ENCODE measurements at regions not wholly inside any gene's neighbourhood (a gene's known extent, or its start where the extent isn't known, plus 50 kb on each side); places are given as distances from the start of the nearest gene placed in this dataset.

DNA sequence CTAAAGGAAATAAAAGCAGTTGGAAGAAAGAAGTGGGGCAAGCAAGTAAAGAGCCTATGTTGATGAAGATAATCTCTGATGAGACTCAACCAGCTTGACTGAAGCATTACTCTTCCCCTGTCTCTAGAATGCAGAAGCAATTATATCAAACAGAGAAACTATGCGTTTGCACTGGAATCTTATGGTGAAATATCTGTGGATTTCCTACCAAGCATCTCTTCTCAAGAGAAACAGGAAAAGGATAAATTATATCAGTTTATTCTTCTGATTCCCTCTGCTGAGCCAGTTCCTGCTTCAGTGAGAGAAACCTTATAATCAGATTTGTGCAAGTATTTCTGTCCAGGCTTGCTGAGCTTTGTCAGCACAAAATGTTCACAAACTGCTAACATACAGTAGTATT is 316.7 kb upstream of the SLC7A11 start:
- TF ChIP-seq EZH2 (IDR thresholded peaks at IDR 0.05; ENCODE audit: insufficient read depth, poor library complexity, severe bottlenecking) = no peak
- TF ChIP-seq EZH2phosphoT487 (IDR thresholded peaks at IDR 0.05; ENCODE audit: insufficient read depth, low read depth) = no peak
- no peaks in the 10 kb centered on the region for H3F3A ChIP-seq (ENCODE audit: insufficient read depth)
- in situ Hi-C loops (cut with MboI) = no loop called here
- no peaks in the 10 kb centered on the region for H3K4me1 ChIP-seq (ENCODE audit: insufficient read depth)
- no peaks in the 10 kb centered on the region for H3K36me3 ChIP-seq (ENCODE audit: low read depth)
- H3K4me3 ChIP-seq = no peak overlapping the region
- H3K4me2 ChIP-seq (ENCODE audit: unreplicated experiment) = no peak overlapping the region
- H2AFZ ChIP-seq = no peak overlapping the region
- no peak for DNase-seq
- no peaks in the 10 kb centered on the region for H3K9me2 ChIP-seq (ENCODE audit: insufficient read depth)
- WGBS, 2 experiments (ENCODE audit: low coverage in 1 of 2, low lambda C conversion rate in 2 of 2, missing lambda C conversion rate in 2 of 2) = 93 to 94% methylated on average over 1 of the region's 1 CpG
- H3K27me3 ChIP-seq (replicated peaks; ENCODE audit: insufficient read depth) = no peaks in the 10 kb centered on the region
- no peaks in the 10 kb centered on the region for H3K9me3 ChIP-seq (ENCODE audit: low read depth)
- no peak overlapping the region for H3K27ac ChIP-seq
- no peak overlapping the region for H3K9ac ChIP-seq
- H4K20me1 ChIP-seq (ENCODE audit: insufficient read depth) = no peaks in the 10 kb centered on the region
- H3K79me2 ChIP-seq (ENCODE audit: insufficient read depth) = no peaks in the 10 kb centered on the region

DNA sequence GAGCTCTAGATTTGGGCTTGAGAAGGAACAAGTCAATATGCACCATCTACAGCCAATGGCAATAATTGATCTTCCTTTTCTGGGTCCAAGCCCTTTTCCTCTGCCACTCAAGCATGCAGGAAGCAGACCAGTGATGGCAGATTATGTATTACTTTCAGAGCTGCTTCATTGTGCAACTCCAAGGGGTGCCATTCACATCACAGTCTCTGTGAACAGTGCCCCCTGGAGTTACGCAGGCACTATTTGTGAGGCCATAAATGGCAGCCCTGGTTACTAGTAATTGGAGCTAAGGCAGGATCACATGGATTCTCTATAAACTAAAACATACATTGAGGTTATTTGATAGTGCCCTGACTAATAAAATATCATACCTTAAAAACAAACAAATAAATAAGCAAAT is 313.4 kb upstream of the SLC7A11 start:
- Histone ChIP-seq H3K9me3 (ENCODE audit: low read depth) (no peaks in the 10 kb centered on the region), H4K20me1 (ENCODE audit: insufficient read depth) (no peaks in the 10 kb centered on the region), H3K4me2 (ENCODE audit: unreplicated experiment) (no peak overlapping the region), H3K79me2 (ENCODE audit: insufficient read depth) (no peaks in the 10 kb centered on the region), H3F3A (ENCODE audit: insufficient read depth) (no peaks in the 10 kb centered on the region), H3K9me2 (ENCODE audit: insufficient read depth) (no peaks in the 10 kb centered on the region), H3K4me1 (ENCODE audit: insufficient read depth) (no peaks in the 10 kb centered on the region), H3K4me3 (no peak overlapping the region), H3K9ac (no peak overlapping the region), H3K27ac (no peak overlapping the region), H2AFZ (no peak overlapping the region), H3K36me3 (ENCODE audit: low read depth) (no peaks in the 10 kb centered on the region), H3K27me3 (replicated peaks; ENCODE audit: insufficient read depth) (no peaks in the 10 kb centered on the region)
- in situ Hi-C loops (cut with MboI) = no loop called here
- peak; percentile 35 for DNase-seq
- WGBS, 2 experiments (ENCODE audit: low coverage in 1 of 2, low lambda C conversion rate in 2 of 2, missing lambda C conversion rate in 2 of 2) = 50 to 61% methylated on average over 1 of the region's 1 CpG
- no peak for TF ChIP-seq EZH2phosphoT487 (IDR thresholded peaks at IDR 0.05; ENCODE audit: insufficient read depth, low read depth)
- no peak for TF ChIP-seq EZH2 (IDR thresholded peaks at IDR 0.05; ENCODE audit: insufficient read depth, poor library complexity, severe bottlenecking)

DNA sequence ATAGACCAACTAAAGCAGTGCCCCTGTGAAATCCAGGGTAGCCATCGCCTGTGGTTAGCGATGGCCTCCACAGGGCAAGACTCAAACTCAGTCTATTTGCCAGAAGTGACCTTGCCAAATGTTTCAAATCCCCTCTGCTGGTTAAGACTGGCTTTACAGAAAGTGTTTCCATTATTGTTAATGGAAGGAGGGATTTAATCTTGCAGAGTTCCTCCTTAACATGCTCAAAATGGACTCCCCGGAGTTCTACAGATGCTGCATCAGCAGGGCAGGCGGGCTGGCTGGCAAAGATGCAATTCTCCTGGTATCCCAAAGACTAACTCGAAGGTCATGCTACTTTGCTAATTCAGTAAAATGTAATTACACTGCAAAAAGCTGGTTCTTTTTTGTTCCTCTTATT is 313.0 kb upstream of the SLC7A11 start:
- H3K4me3 ChIP-seq = no peak overlapping the region
- DNase-seq = no peak
- H3K4me1 ChIP-seq (ENCODE audit: insufficient read depth) = no peaks in the 10 kb centered on the region
- no peak overlapping the region for H3K9ac ChIP-seq
- in situ Hi-C loops (cut with MboI) = no loop called here
- H3K36me3 ChIP-seq (ENCODE audit: low read depth) = no peaks in the 10 kb centered on the region
- H2AFZ ChIP-seq = no peak overlapping the region
- TF ChIP-seq EZH2 (IDR thresholded peaks at IDR 0.05; ENCODE audit: insufficient read depth, poor library complexity, severe bottlenecking) = no peak
- TF ChIP-seq EZH2phosphoT487 (IDR thresholded peaks at IDR 0.05; ENCODE audit: insufficient read depth, low read depth) = no peak
- H3K27ac ChIP-seq = no peak overlapping the region
- no peaks in the 10 kb centered on the region for H3K9me2 ChIP-seq (ENCODE audit: insufficient read depth)
- H3F3A ChIP-seq (ENCODE audit: insufficient read depth) = no peaks in the 10 kb centered on the region
- H3K79me2 ChIP-seq (ENCODE audit: insufficient read depth) = no peaks in the 10 kb centered on the region
- H3K27me3 ChIP-seq (replicated peaks; ENCODE audit: insufficient read depth) = no peaks in the 10 kb centered on the region
- no peaks in the 10 kb centered on the region for H4K20me1 ChIP-seq (ENCODE audit: insufficient read depth)
- H3K4me2 ChIP-seq (ENCODE audit: unreplicated experiment) = no peak overlapping the region
- no peaks in the 10 kb centered on the region for H3K9me3 ChIP-seq (ENCODE audit: low read depth)
- WGBS, 2 experiments (ENCODE audit: low coverage in 1 of 2, low lambda C conversion rate in 2 of 2, missing lambda C conversion rate in 2 of 2) = 52 to 55% methylated on average over 5 of the region's 5 CpGs

DNA sequence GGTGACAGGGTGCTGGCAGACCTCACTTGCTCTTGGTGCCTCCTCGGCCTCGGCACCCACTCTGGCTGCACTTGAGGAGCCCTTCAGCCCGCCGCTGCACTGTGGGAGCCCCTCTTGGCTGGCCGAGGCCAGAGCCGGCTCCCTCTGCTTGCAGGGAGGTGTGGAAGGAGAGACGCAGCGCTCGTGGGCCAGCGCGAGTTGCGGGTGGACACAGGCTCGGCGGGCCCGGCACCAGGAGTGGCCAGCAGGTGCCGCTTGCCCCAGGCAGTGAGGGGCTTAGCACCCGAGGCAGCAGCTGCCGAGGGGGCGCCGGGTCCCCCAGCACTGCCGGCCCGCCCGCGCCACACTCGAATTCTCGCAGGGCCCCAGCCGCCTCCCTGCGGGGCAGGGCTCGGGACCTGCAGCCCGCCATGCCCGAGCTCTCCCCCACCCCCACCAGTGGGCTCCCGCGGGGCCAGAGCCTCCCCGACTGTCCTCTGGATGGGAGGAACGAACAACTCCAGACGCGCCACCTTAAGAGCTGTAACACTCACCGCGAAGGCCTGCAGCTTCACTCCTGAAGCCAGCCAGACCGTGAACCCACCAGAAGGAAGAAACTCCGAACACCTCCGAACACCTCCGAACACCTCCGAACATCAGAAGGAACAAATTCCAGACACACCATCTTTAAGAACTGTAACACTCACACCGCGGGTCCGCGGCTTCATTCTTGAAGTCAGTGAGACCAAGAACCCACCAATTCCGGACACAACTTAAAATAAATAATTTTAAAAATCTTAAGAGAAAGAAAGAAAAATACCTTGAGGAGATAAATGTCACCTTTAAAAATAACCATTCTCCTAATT is 311.1 kb upstream of the SLC7A11 start:
- H4K20me1 ChIP-seq (ENCODE audit: insufficient read depth) = no peaks in the 10 kb centered on the region
- no peak for DNase-seq
- H3K36me3 ChIP-seq (ENCODE audit: low read depth) = no peaks in the 10 kb centered on the region
- H3K4me2 ChIP-seq (ENCODE audit: unreplicated experiment) = no peak overlapping the region
- H2AFZ ChIP-seq = no peak overlapping the region
- no peak overlapping the region for H3K27ac ChIP-seq
- H3K9ac ChIP-seq = no peak overlapping the region
- TF ChIP-seq EZH2 (IDR thresholded peaks at IDR 0.05; ENCODE audit: insufficient read depth, poor library complexity, severe bottlenecking) (no peak), EZH2phosphoT487 (IDR thresholded peaks at IDR 0.05; ENCODE audit: insufficient read depth, low read depth) (no peak)
- in situ Hi-C loops (cut with MboI) = no loop called here
- H3F3A ChIP-seq (ENCODE audit: insufficient read depth) = no peaks in the 10 kb centered on the region
- 83 to 88% methylated on average over 12 to 45 of the region's 49 CpGs for WGBS, 2 experiments (ENCODE audit: low coverage in 1 of 2, low lambda C conversion rate in 2 of 2, missing lambda C conversion rate in 2 of 2)
- no peaks in the 10 kb centered on the region for H3K79me2 ChIP-seq (ENCODE audit: insufficient read depth)
- H3K4me1 ChIP-seq (ENCODE audit: insufficient read depth) = no peaks in the 10 kb centered on the region
- H3K9me3 ChIP-seq (ENCODE audit: low read depth) = no peaks in the 10 kb centered on the region
- H3K4me3 ChIP-seq = no peak overlapping the region
- no peaks in the 10 kb centered on the region for H3K9me2 ChIP-seq (ENCODE audit: insufficient read depth)
- H3K27me3 ChIP-seq (replicated peaks; ENCODE audit: insufficient read depth) = no peaks in the 10 kb centered on the region

Data from GM23248 (cell line).